ENCODE measurements at regions not wholly inside any gene's neighbourhood (a gene's known extent, or its start where the extent isn't known, plus 50 kb on each side); places are given as distances from the start of the nearest gene placed in this dataset.

GRCh38 chr17:13885953-13886889 is 183.1 kb upstream of the COX10 start:
- no peak for TF ChIP-seq GTF2F1 (IDR thresholded peaks at IDR 0.05; ENCODE audit: borderline replicate concordance, low read depth, low read length)
- no peak for TF ChIP-seq CTCF (IDR thresholded peaks at IDR 0.05; ENCODE audit: control extremely low read depth in 1 of 3, insufficient read depth in 1 of 3, low read depth in 1 of 3, low read length in 3 of 3)

All from H1 (cell line).